Fibroblast of mammary gland (primary cell): ENCODE measurements at regions not wholly inside any gene's neighbourhood (a gene's known extent, or its start where the extent isn't known, plus 50 kb on each side); places are given as distances from the start of the nearest gene placed in this dataset.
"Not testable (repeated sequence)": the region's sequence is repeated elsewhere in the genome, so short reads cannot be mapped to it uniquely, and the experiment has no call there.

Experiments used
- DNase-seq: peaks from one replicate; pipeline ENCODE4 v3.0.0-alpha.2; 2010; ENCODE audit warnings: low read depth
- H3K4me3 ChIP-seq: 2 replicates; pipeline ENCODE4 v1.5.1; 2011; ENCODE audit warnings: low read depth, mild to moderate bottlenecking, low read length, moderate library complexity; ENCODE audit not compliant: control insufficient read depth
- CTCF ChIP-seq: conservative IDR thresholded peaks from 2 replicates; pipeline ENCODE4 v1.5.1; 2011; ENCODE audit warnings: low read depth, low read length, inconsistent platforms; ENCODE audit not compliant: control insufficient read depth, insufficient read depth

- no peak overlapping the region for H3K4me3 ChIP-seq
- no peak for DNase-seq
- TF ChIP-seq CTCF: no peak
These were observed 298.2 kb downstream of the CCSER2 start for GRCh38 chr10:84626397-84627087.

GRCh38 chr10:84632866-84633265 lies 304.5 kb downstream of the CCSER2 start:
- no peak overlapping the region for H3K4me3 ChIP-seq
- no peak for DNase-seq
- no peak for TF ChIP-seq CTCF

- no peak for DNase-seq
- TF ChIP-seq CTCF: no peak
- no peak overlapping the region for H3K4me3 ChIP-seq
These were observed 306.2 kb downstream of the CCSER2 start for GRCh38 chr10:84634636-84635035.

- DNase-seq, H3K4me3 ChIP-seq: not testable (repeated sequence)
These were observed 322.2 kb downstream of the CCSER2 start for GRCh38 chr10:84650628-84651027.

- TF ChIP-seq CTCF: no peak
- no peak for DNase-seq
- no peak overlapping the region for H3K4me3 ChIP-seq
These were observed 326.3 kb downstream of the CCSER2 start for GRCh38 chr10:84654671-84655070.

GRCh38 chr10:84659027-84659426 lies 330.6 kb downstream of the CCSER2 start:
- TF ChIP-seq CTCF: no peak
- DNase-seq: no peak
- no peak overlapping the region for H3K4me3 ChIP-seq

- no peak overlapping the region for H3K4me3 ChIP-seq
- TF ChIP-seq CTCF: no peak
- DNase-seq: no peak
These were observed 331.4 kb downstream of the CCSER2 start for GRCh38 chr10:84659497-84660439.
